Astrocyte of the spinal cord (primary cell): ENCODE measurements at regions not wholly inside any gene's neighbourhood (a gene's known extent, or its start where the extent isn't known, plus 50 kb on each side); places are given as distances from the start of the nearest gene placed in this dataset.

Experiments
- DNase-seq: peaks from one replicate; pipeline ENCODE4 v3.0.0; 2011; ENCODE audit warnings: low read depth, low spot score
- H3K4me3 ChIP-seq: 2 replicates; pipeline ENCODE4 v1.5.1; 2011; ENCODE audit warnings: low read depth, mild to moderate bottlenecking, low read length, moderate library complexity
- CTCF ChIP-seq: IDR thresholded peaks from 2 replicates; pipeline ENCODE4 v1.5.1; 2012; ENCODE audit warnings: low read depth, mild to moderate bottlenecking, low read length, inconsistent platforms
- in situ Hi-C: cut with HindIII; loops from 2 replicates; pipeline ENCODE4 v1.10.0; 2017; ENCODE audit warnings: low sequenced_read_pairs

GRCh38 chr2:199216253-199216652 lies 241.5 kb downstream of the SATB2 start:
- no peak for DNase-seq
- TF ChIP-seq CTCF, result no peak
- in situ Hi-C loops, result no loop called here
- no peak overlapping the region for H3K4me3 ChIP-seq

GRCh38 chr2:199207011-199207410 lies 250.7 kb downstream of the SATB2 start:
- H3K4me3 ChIP-seq, result no peak overlapping the region
- in situ Hi-C loops, result no loop called here
- no peak for TF ChIP-seq CTCF
- no peak for DNase-seq

GRCh38 chr2:199206536-199206935 lies 251.2 kb downstream of the SATB2 start:
- DNase-seq, result no peak
- in situ Hi-C loops, result no loop called here
- no peak for TF ChIP-seq CTCF
- H3K4me3 ChIP-seq, result no peak overlapping the region

GRCh38 chr2:199202964-199203363 lies 254.8 kb downstream of the SATB2 start:
- in situ Hi-C loops, result no loop called here
- no peak for TF ChIP-seq CTCF

GRCh38 chr2:199201539-199201938 lies 256.2 kb downstream of the SATB2 start:
- H3K4me3 ChIP-seq, result no peak overlapping the region
- no peak for TF ChIP-seq CTCF
- in situ Hi-C loops, result no loop called here
- DNase-seq, result no peak

More at GRCh38 chr2:199202964-199203363, 254.8 kb downstream of the SATB2 start:
- no peak for DNase-seq
- H3K4me3 ChIP-seq, result no peak overlapping the region

GRCh38 chr2:199199797-199200196 lies 257.9 kb downstream of the SATB2 start:
- in situ Hi-C loops, result no loop called here
- TF ChIP-seq CTCF, result no peak
- no peak overlapping the region for H3K4me3 ChIP-seq
- no peak for DNase-seq

- no peak for TF ChIP-seq CTCF
- DNase-seq, result peak; percentile 31
- no peak overlapping the region for H3K4me3 ChIP-seq
- in situ Hi-C loops, result no loop called here
Measured at GRCh38 chr2:199197448-199197847, 260.3 kb downstream of the SATB2 start.
